NCI-H187 (cell line): ENCODE measurements at regions not wholly inside any gene's neighbourhood (a gene's known extent, or its start where the extent isn't known, plus 50 kb on each side); places are given as distances from the start of the nearest gene placed in this dataset.
"Not testable (repeated sequence)": the region's sequence is repeated elsewhere in the genome, so short reads cannot be mapped to it uniquely, and the experiment has no call there.

Source experiments
- DNase-seq, 2 experiments: peaks; one replicate each; lab custom pipeline; 2025; lab: John Stamatoyannopoulos, UW

GRCh38 chr7:148472406-148472805, 118.2 kb upstream of the C7orf33 start:
- DNase-seq = no peak

- DNase-seq = no peak
These were observed 116.7 kb upstream of the C7orf33 start for GRCh38 chr7:148473703-148474480.

- DNase-seq = no peak
These were observed 116.0 kb upstream of the C7orf33 start for GRCh38 chr7:148474481-148475025.

GRCh38 chr7:148478551-148478950, 112.0 kb upstream of the C7orf33 start:
- DNase-seq = no peak

- no peak for DNase-seq
These were observed 110.0 kb upstream of the C7orf33 start for GRCh38 chr7:148480479-148481146.

- no peak for DNase-seq
These were observed 109.4 kb upstream of the C7orf33 start for GRCh38 chr7:148481147-148481526.

GRCh38 chr7:148481971-148482626, 108.5 kb upstream of the C7orf33 start:
- no peak for DNase-seq

- no peak for DNase-seq
These were observed 106.9 kb upstream of the C7orf33 start for GRCh38 chr7:148483515-148484308.

- DNase-seq = no peak
These were observed 106.1 kb upstream of the C7orf33 start for GRCh38 chr7:148484486-148484885.

- no peak for DNase-seq
These were observed 104.9 kb upstream of the C7orf33 start for GRCh38 chr7:148485618-148486017.

- no peak for DNase-seq
These were observed 103.6 kb upstream of the C7orf33 start for GRCh38 chr7:148486937-148487336.

GRCh38 chr7:148487912-148488311, 102.7 kb upstream of the C7orf33 start:
- no peak for DNase-seq

GRCh38 chr7:148489678-148490077, 100.9 kb upstream of the C7orf33 start:
- DNase-seq = no peak

- no peak for DNase-seq
These were observed 98.3 kb upstream of the C7orf33 start for GRCh38 chr7:148492157-148492860.

GRCh38 chr7:148495605-148496004, 95.0 kb upstream of the C7orf33 start:
- DNase-seq = no peak

GRCh38 chr7:148500978-148501377, 89.6 kb upstream of the C7orf33 start:
- no peak for DNase-seq

- DNase-seq = no peak
These were observed 86.6 kb upstream of the C7orf33 start for GRCh38 chr7:148503900-148504487.

GRCh38 chr7:148505645-148506375, 84.8 kb upstream of the C7orf33 start:
- DNase-seq = no peak

GRCh38 chr7:148507064-148507573, 83.4 kb upstream of the C7orf33 start:
- DNase-seq = not testable (repeated sequence)

- no peak for DNase-seq
These were observed 82.8 kb upstream of the C7orf33 start for GRCh38 chr7:148507787-148508186.
